Retina (tissue), 1 donor: ENCODE measurements at regions not wholly inside any gene's neighbourhood (a gene's known extent, or its start where the extent isn't known, plus 50 kb on each side); places are given as distances from the start of the nearest gene placed in this dataset.

Experiments
- DNase-seq: peaks from one replicate; pipeline ENCODE4 v3.0.0-alpha.2; 2016

- DNase-seq: no peak
Observed at GRCh38 chr16:86965840-86966550, 351.2 kb downstream of the C16orf95 start.

GRCh38 chr16:86966777-86967176 is 350.4 kb downstream of the C16orf95 start:
- no peak for DNase-seq

- DNase-seq: no peak
Observed at GRCh38 chr16:86968866-86969265, 348.3 kb downstream of the C16orf95 start.

GRCh38 chr16:86969716-86970115 is 347.5 kb downstream of the C16orf95 start:
- no peak for DNase-seq

- no peak for DNase-seq
Observed at GRCh38 chr16:86970279-86970678, 346.9 kb downstream of the C16orf95 start.

- no peak for DNase-seq
Observed at GRCh38 chr16:86970726-86971125, 346.5 kb downstream of the C16orf95 start.

- no peak for DNase-seq
Observed at GRCh38 chr16:86971251-86971650, 345.9 kb downstream of the C16orf95 start.

GRCh38 chr16:86974120-86974519 is 343.1 kb downstream of the C16orf95 start:
- DNase-seq: no peak

GRCh38 chr16:86975445-86975844 is 341.7 kb downstream of the C16orf95 start:
- DNase-seq: peak; percentile 50

GRCh38 chr16:86977076-86977676 is 340.0 kb downstream of the C16orf95 start:
- DNase-seq: no peak

GRCh38 chr16:86978445-86979030 is 338.7 kb downstream of the C16orf95 start:
- DNase-seq: no peak

- no peak for DNase-seq
Observed at GRCh38 chr16:86979061-86979460, 338.1 kb downstream of the C16orf95 start.

GRCh38 chr16:86979984-86980553 is 337.1 kb downstream of the C16orf95 start:
- DNase-seq: no peak

GRCh38 chr16:86980644-86981043 is 336.5 kb downstream of the C16orf95 start:
- no peak for DNase-seq

- DNase-seq: no peak
Observed at GRCh38 chr16:86982347-86982596, 334.9 kb downstream of the C16orf95 start.

- no peak for DNase-seq
Observed at GRCh38 chr16:86982912-86983311, 334.3 kb downstream of the C16orf95 start.

- DNase-seq: no peak
Observed at GRCh38 chr16:86983621-86984020, 333.6 kb downstream of the C16orf95 start.

- no peak for DNase-seq
Observed at GRCh38 chr16:86984343-86984742, 332.8 kb downstream of the C16orf95 start.

- peak; percentile 75 for DNase-seq
Observed at GRCh38 chr16:86984991-86985647, 332.1 kb downstream of the C16orf95 start.

- DNase-seq: no peak
Observed at GRCh38 chr16:86985648-86986015, 331.6 kb downstream of the C16orf95 start.

- no peak for DNase-seq
Observed at GRCh38 chr16:86986136-86986535, 331.1 kb downstream of the C16orf95 start.

GRCh38 chr16:86986809-86987487 is 330.2 kb downstream of the C16orf95 start:
- DNase-seq: no peak
